ENCODE measurements at regions not wholly inside any gene's neighbourhood (a gene's known extent, or its start where the extent isn't known, plus 50 kb on each side); places are given as distances from the start of the nearest gene placed in this dataset.

DNA sequence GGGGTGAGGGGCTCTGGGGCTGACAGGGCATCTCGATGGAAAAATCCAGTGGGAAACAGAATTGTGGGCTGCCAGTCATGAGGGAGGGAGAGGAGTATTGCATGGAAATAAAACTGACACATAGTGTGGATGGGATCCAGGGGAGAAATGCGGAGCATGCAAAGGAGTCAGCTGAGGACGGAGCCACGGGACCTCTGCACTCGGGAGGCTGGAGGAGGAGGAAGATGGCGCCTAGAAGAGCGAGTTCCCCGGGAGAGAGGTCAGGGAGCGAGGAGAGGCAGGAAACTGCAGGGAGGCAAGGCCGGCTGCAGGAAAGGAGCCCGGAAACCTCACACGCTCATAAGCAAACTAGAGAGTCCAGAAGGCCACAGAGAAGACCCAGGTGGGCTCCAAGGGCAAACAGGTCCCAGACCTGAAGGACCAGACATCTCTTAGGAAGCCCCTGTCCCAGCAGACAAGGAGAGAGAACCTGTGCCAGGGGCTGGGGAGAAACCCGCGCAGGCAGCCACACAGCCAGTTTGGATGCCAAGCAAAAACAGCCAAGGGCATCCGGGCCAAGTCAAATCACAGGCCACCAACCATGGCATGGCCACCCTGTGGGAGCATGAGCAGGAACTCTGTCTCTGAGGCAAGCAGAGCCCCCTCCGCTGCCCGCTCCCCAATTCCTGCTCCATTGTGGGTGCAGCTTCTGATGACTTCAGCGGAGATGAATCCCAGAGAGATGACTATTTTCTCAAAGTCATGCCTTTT, 218.8 kb upstream of the ID2 start:
- CTCF ChIA-PET = interaction anchor here (0.7 kb wide), 1 partner anchor 53 kb away, joined by 3 read pairs; no protein-coding TSS in a partner anchor
- TF ChIP-seq CTCF (IDR thresholded peaks at IDR 0.05; ENCODE audit: control extremely low read depth, extremely low read depth, low read depth, missing control alignments) = no peak
- DNase-seq (ENCODE audit: extremely low spot score) = no peak
- POLR2A ChIA-PET = no interaction called here

- no peak for DNase-seq (ENCODE audit: extremely low spot score)
- POLR2A ChIA-PET = no interaction called here
- CTCF ChIA-PET = interaction anchor here (0.9 kb wide), 1 partner anchor 16 kb away, joined by 3 read pairs; no protein-coding TSS in a partner anchor
- TF ChIP-seq CTCF (IDR thresholded peaks at IDR 0.05; ENCODE audit: control extremely low read depth, extremely low read depth, low read depth, missing control alignments) = no peak
These were observed 216.3 kb upstream of the ID2 start for GRCh38 chr2:8465560-8465959.

- no peak for TF ChIP-seq CTCF (IDR thresholded peaks at IDR 0.05; ENCODE audit: control extremely low read depth, extremely low read depth, low read depth, missing control alignments)
- ChIA-PET POLR2A (no interaction called here), CTCF (interaction anchor here (1.4 kb wide), 2 partner anchors 48 kb away, joined by 3 to 5 read pairs; no protein-coding TSS in a partner anchor)
- no peak for DNase-seq (ENCODE audit: extremely low spot score)
These were observed 212.0 kb upstream of the ID2 start for GRCh38 chr2:8469709-8470493.

DNA sequence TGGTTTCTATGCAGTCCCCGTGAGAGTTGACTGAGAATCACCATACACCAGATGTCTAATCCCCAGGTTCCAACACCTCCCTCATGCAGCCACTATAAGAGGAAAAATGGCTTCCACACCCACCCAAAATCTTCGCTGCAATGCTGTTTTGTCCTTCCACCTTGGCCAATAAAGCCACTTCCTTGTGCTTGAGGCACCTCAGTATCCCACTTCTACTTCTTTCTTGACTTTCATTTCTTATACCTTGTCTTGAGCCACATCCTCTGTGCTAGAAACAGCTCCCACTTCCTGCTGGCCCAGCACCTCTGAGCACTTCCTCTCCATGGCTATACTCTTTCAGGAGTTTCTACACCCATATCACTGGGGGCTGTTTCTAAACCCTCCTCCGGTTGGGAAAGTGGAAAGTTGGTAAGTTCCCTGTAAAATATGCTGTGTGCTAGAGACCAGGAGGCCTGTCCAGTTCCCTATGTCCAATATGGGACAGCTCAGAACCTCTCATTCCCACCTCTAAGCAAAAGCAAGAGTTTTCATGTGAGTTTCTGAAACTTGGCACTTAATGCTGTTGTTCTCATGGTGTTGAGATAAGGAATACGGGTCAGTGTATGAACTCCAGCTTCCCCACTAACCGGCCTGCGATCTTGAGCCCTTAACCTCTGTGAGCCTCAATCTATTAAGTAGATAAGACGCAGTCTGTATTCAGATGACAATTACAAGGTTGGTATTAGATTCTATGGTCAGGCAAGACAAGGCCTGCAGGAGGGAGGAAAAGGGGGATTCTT, 209.1 kb upstream of the ID2 start:
- TF ChIP-seq CTCF (IDR thresholded peaks at IDR 0.05; ENCODE audit: control extremely low read depth, extremely low read depth, low read depth, missing control alignments) = no peak
- no peak for DNase-seq (ENCODE audit: extremely low spot score)
- POLR2A ChIA-PET = interaction anchor here (1.1 kb wide), 1 partner anchor 209 kb away, joined by 5 read pairs; the partner anchor contains the start of gene ID2
- CTCF ChIA-PET = interaction anchor here (0.7 to 1.4 kb wide), 2 partner anchors 9 to 24 kb away, joined by 3 to 5 read pairs; no protein-coding TSS in a partner anchor

- POLR2A ChIA-PET = interaction anchor here (0.7 kb wide), 2 partner anchors 1935 to 1959 kb away, joined by 7 to 8 read pairs; no protein-coding TSS in a partner anchor
- peak; percentile 59 for DNase-seq (ENCODE audit: extremely low spot score)
- no peak for TF ChIP-seq CTCF (IDR thresholded peaks at IDR 0.05; ENCODE audit: control extremely low read depth, extremely low read depth, low read depth, missing control alignments)
- CTCF ChIA-PET = interaction anchor here (0.8 to 1.5 kb wide), 3 partner anchors 14 to 36 kb away, joined by 3 read pairs; no protein-coding TSS in a partner anchor
These were observed 206.4 kb upstream of the ID2 start for GRCh38 chr2:8475349-8476031.
